Jurkat, Clone E6-1 (cell line): ENCODE measurements at regions not wholly inside any gene's neighbourhood (a gene's known extent, or its start where the extent isn't known, plus 50 kb on each side); places are given as distances from the start of the nearest gene placed in this dataset.
"Not testable (repeated sequence)": the region's sequence is repeated elsewhere in the genome, so short reads cannot be mapped to it uniquely, and the experiment has no call there.

Experiments used
- DNase-seq: peaks from one replicate; pipeline ENCODE4 v3.0.0-alpha.2; 2011; ENCODE audit warnings: low read depth, low spot score
- H3K4me3 ChIP-seq: 2 replicates; pipeline ENCODE4 v1.5.1; 2011; ENCODE audit warnings: mild to moderate bottlenecking, low read length, control low read depth, moderate library complexity

GRCh38 chr11:38680166-38680565, 2082.1 kb upstream of the RAG2 start:
- no peak overlapping the region for H3K4me3 ChIP-seq
- DNase-seq = no peak

DNA sequence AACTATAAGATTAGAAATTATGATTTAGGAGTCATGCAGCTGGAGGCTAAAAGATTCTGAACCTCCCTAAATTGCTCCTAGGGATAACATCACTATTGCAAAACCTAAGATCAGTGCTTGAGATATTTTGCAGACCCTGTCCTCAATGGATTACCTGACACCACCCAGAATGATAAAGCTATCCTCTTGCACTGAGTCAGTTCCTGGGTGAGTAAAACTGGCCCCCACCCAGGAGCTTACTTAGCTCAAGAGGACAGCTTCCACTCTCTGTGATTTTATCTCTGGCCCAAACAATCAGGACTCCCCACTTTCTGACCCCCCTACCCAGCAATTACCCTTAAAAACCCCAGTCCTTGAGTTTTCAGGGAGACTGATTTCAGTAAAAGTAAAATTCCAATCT, 2074.4 kb upstream of the RAG2 start:
- no peak for DNase-seq
- no peak overlapping the region for H3K4me3 ChIP-seq

DNA sequence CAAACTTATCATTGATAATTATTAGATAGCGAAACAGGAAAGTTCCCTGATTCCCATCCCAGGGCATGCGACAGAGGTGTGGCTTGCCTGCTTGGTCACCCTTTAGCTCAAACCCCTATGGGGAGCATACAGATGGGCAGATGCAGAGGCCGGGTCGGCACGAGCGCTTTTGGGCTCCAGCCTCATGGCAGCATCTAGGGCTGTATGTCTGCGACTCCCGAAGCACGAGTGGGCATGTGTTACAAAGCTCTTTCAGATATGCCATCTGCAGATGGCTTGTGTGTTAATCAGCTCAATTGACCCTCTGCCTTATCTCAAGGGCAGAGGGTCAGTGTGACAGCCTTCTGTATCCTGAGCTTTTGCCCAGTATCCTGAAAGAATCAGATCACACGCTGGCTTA, 2069.3 kb upstream of the RAG2 start:
- H3K4me3 ChIP-seq = no peak overlapping the region
- no peak for DNase-seq

GRCh38 chr11:38648604-38649003, 2050.6 kb upstream of the RAG2 start:
- DNase-seq = no peak

DNA sequence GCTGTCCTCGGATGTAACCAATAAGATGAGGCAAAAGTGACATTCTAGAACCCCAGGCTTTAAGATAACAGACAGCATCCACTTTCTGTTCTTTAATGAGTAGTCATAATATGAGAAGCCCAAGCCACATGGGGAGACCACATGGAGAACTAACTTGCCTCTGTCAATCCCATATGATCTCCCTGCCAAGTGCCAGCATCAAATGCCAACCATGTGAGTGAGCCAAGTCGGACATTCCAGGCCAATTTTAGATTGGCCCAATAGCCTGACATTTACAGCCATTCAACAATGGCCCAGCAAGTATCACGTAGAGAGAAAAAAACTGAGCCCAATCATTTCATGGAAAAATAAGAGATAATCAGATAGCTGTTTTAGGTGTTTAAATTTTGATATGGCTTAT, 2048.3 kb upstream of the RAG2 start:
- DNase-seq = no peak
- H3K4me3 ChIP-seq = no peak overlapping the region

More at GRCh38 chr11:38648604-38649003, 2050.6 kb upstream of the RAG2 start:
- H3K4me3 ChIP-seq = no peak overlapping the region

- no peak for DNase-seq
- H3K4me3 ChIP-seq = no peak overlapping the region
Observed at GRCh38 chr11:38640854-38641253, 2042.8 kb upstream of the RAG2 start.

DNA sequence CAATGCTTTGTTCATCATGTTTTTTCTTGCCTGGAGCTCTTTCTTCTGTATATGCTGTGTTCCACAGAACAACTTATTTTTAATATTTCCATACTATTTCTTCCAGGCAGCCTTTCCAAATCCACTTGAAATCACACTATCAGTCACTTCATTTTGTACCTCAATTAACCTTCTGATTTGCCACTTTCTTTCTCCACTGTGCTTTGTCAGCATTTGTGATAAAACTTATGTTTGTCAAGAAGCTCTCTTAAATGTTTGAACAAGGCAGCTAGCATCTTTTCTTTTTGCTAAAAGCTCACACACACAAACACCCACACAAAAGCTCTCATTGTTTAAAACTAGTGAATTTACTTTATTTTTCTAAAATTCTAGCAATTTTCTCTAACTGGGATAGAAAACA, 2014.7 kb upstream of the RAG2 start:
- H3K4me3 ChIP-seq = no peak overlapping the region
- DNase-seq = no peak

DNA sequence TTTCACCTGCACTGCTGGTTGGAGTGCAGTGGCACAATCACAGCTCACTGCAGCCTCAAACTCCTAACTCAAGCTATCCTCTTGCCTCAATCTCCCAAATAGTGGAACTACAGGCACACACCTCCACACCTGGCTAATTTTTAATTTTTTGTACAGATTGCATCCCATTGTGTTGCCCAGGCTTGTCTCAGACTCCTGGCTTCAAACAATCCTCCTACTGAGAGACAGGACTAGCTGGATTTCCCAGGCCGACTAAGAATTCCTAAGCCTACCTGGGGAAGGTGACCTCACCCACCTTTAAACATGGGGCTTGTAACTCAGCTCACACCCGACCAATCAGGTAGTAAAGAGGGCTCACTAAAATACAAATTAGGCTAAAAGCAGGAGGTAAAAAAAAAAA, 2003.3 kb upstream of the RAG2 start:
- not testable (repeated sequence) for H3K4me3 ChIP-seq

DNA sequence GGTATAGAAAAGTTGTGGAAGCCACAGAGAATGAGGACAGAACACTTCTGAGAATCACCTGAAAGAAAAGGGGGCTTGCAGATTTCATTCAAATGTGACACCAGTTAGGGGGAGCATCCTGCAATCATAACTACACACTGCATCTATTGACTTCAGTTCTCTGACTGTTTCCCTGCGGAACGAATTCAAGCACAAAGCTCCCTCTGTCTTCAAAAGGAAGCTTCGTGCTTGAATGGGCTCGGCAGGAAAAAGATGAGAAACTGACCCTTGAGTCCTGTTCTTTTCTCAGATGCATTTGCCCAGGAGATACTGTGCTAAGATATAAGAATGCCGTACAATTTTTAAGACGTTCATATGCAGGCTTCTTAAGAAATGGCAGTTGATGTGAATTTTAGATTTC, 2000.4 kb upstream of the RAG2 start:
- no peak overlapping the region for H3K4me3 ChIP-seq
- DNase-seq = no peak

More for the DNA sequence above, 2003.3 kb upstream of the RAG2 start:
- not testable (repeated sequence) for DNase-seq

DNA sequence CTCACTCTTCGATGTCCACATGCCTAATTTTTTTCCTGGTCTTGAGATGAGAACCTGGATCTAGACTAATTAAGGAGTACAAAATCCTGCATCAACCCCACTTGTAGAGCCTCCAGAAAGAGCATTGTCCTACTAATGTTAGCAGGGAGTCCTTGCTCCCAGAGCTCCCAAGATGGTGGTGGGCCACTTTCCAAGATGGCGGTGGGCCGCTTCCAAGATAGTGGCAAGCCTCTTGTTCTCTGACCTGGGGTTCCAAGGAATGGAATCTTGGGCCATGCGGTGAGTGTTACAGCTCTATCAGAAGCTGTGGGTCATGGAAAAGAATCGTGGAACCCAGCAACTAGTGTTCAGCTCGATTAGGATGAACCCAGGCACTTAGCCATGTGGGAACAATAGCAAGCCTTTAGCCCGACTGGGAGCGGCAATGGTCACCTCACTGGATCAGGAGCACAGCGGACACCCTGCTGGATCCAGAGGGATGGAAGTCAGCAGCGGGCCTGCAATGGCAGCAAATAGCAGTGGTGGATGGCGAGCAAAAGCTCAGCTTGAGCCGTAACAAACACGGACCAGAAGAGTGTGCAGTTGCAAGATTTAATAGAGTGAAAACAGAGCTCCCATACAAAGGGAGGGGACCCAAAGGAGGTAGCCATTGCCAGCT, 1997.5 kb upstream of the RAG2 start:
- not testable (repeated sequence) for H3K4me3 ChIP-seq, DNase-seq

DNA sequence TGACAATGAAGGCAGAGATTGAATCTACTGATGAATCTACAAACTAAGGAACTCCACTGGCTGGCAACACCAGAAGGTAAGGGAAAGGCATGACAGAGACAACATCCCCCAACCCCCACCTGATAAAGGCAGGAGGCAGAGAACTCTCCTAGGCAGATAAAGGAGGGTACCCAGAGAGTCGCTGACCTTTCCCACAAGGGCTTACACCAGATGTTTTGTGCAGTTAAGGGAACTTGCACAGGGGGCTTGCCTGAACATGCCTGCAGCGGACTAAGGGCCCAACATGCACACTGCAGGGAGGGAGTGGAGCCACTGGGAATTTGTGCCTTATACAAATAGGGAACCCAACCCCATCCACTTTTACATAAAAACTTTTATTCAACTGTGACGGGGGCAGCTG, 1996.9 kb upstream of the RAG2 start:
- H3K4me3 ChIP-seq = no peak overlapping the region
- DNase-seq = no peak

DNA sequence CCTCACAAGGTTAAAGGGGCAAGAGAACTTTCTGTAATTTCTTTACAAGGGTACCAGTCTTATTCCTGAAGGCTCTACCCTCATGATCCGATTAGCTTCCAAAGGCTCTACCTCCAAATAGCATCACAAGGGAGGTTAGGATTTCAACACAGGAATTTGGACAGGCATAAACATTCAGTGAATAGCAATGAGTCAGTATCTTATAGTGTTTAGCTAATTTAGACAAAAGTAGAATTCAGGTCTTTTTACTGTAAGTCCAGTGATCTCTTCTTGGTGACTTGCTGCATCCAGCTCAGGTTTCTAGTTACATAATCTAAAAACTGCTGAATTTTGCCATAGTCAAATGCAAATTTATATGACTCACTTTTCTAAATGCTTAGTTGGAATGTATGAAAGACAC, 1995.6 kb upstream of the RAG2 start:
- DNase-seq = no peak

GRCh38 chr11:38582756-38583155, 1984.7 kb upstream of the RAG2 start:
- DNase-seq = no peak
- no peak overlapping the region for H3K4me3 ChIP-seq

More for the DNA sequence above, 1995.6 kb upstream of the RAG2 start:
- no peak overlapping the region for H3K4me3 ChIP-seq

- DNase-seq = no peak
- H3K4me3 ChIP-seq = no peak overlapping the region
Observed at GRCh38 chr11:38582151-38582550, 1984.1 kb upstream of the RAG2 start.

- no peak overlapping the region for H3K4me3 ChIP-seq
- no peak for DNase-seq
Observed at GRCh38 chr11:38577769-38578168, 1979.7 kb upstream of the RAG2 start.

DNA sequence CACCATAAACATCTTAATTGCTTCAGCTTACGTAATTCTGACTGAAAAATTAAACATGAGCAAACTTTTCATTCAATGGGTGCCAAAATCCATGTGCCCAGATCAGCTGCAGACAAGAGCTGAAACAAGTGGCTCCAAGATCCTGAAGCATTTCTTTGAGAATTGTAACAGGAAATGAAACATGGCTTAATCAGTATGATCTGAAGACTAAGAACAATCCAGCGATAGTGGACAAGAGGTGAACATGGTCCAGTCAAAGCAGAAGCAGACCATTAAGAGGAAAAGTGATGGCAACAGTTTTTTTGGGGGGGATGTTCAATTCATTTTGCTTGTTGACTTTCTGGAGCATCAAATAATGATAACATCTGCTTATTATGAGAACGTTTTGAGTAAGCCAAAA, 1964.5 kb upstream of the RAG2 start:
- no peak overlapping the region for H3K4me3 ChIP-seq
- DNase-seq = no peak

- no peak overlapping the region for H3K4me3 ChIP-seq
- DNase-seq = no peak
Observed at GRCh38 chr11:38553148-38553547, 1955.1 kb upstream of the RAG2 start.

GRCh38 chr11:38547462-38547861, 1949.4 kb upstream of the RAG2 start:
- H3K4me3 ChIP-seq = no peak overlapping the region
- no peak for DNase-seq

DNA sequence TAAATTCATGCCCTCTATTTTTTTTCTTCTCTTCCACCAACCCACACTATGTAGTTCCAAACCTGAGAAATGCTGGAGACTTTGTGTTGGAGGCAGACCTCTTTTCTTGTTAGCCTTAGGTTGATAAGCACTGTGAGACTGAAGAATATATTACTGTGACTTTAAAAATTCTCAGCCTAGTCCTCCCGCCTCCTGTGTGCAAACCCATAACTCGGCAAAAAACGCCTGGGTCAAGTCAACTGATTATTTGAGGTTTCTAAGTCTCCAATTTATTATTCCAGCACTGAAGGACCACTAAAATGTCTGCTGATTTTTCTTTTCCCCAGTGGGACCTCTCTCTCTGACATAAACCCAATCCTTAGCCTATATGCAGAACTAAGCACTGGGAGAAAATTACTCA, 1946.0 kb upstream of the RAG2 start:
- no peak for DNase-seq
- H3K4me3 ChIP-seq = no peak overlapping the region

DNA sequence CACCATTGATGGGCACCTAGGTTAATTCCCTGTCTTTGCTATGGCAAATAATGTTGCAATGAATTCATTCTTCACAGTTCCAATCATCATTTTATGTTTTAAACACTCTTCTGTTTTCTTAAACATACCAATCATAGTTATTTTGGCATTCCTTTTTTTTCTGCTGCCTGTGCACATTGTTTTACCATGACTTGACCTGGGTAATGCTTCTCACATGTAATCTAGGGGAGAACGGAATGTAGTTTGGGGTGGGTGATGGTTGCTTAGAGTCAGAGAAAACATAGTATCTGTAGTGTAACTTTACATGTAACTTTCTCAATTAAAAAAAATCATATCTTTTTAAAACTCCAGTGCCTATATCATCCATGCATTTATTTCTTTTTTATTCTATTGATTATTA, 1945.3 kb upstream of the RAG2 start:
- no peak overlapping the region for H3K4me3 ChIP-seq
- DNase-seq = no peak

DNA sequence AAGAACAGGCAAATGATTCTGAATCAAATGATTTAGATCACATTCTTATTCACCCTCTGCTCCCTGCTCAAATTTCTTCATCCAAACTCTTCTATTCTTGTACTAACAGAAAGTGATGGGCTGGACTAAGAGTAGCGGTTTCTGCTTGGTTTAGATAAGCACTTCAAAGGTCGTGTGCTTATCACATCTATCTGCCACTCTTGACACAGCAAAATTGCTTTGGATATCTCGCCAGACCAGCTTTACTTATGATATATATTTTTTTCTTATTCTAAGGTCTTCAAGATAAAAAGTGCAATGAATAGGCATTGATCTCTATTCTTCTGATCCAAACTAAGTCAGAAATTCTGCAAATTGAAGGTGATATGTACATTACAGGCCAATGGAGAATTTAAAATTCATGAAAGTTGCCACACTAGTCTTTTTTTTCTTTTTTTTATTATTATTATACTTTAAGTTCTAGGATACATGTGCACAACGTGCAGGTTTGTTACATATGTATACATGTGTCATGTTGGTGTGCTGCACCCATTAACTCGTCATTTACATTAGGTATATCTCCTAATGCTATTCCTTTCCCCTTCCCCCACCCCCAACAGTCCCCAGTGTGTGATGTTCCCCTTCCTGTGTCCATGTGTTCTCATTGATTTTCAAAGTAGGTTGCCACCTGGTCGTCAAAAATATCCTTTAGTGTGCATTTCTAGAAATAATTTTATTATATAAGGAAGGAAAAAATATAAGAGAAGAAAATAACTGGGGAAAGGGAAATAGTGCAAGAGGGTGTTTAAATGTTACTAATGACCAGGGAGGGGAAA, 1941.0 kb upstream of the RAG2 start:
- no peak overlapping the region for H3K4me3 ChIP-seq
- DNase-seq = peak; percentile 47
